ENCODE measurements at regions not wholly inside any gene's neighbourhood (a gene's known extent, or its start where the extent isn't known, plus 50 kb on each side); places are given as distances from the start of the nearest gene placed in this dataset.

DNA sequence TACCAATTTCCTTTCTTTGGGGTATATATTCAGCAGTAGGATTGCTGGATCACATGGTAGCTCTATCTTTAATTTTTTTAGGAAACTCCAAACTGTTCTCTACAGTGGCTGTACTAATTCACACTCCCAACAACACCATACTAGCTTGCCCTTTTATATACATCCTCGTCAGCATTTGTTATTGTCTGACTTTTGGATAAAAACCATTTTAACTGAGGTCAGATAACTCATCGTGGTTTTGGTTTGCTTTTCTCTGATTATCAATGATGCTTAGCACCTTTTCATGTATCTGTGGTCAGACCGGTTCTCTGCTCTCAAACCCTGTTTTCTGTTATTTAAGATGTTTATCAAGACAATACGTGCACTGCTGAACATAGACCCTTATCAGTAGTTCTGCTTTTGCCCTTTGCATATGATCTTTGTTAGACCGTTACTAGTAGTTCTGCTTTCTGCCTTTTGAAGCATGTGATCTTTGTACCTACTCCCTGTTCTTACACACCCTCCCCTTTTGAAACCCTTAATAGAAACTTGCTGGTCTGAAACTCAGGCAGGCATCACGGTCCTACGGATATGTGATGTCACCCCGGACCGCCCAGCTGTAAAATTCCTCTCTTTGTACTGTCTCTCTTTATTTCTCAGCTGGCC, 474.3 kb downstream of the RSL24D1 start:
- DNase-seq, result no peak

GRCh38 chr15:54719325-54719724, 477.4 kb downstream of the RSL24D1 start:
- no peak for DNase-seq

DNA sequence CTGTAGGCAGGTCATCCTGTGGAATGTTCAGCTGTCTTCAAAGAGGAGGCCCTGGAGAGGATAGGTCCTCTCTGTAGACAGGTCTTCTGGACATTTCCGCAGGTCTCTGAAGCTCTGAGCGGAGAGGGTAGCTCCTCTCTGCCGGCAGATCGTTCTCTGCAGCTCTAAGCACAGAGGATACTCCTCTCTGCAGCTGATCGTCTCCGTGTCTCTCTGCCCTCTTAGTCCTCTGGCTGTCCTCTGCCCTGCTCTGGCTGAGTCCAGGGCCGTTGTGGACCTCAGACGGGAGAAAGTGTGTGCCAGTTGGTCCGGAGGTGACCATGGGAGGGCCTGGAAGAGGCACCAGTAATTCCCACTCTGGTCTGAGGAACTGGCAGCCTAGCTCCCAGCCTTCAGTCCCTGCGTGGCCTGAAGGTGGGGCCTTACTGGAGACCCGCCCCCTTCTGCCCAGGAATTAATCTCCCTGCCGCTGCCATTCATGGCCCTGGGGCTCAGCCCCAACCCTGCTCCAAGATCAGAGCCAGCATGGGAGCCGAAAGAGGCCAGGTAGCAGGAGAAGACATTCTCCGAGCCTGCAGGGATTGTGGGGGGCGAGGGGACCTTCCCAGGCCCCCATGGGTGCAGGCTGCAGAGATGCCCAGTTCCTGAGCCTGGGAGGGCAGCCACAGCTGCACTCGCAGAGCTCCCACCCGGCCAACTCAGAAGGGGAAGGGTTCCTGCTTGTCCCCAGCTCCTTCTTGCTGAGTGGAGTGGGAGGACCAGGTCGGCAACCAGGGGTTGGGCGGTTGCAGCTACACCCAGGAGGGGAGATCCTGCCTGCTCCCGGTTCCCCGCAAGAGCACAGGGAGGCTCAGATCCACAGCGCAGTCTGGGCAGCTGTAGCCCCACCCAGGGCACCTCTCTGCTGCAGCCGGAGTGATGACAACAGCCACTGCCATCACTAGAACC, 488.7 kb downstream of the RSL24D1 start:
- DNase-seq, result no peak

GRCh38 chr15:54687628-54688027, 509.1 kb downstream of the RSL24D1 start:
- no peak for DNase-seq

Data from renal pelvis (tissue), 1 donor.